GM18867 (cell line): ENCODE measurements at regions not wholly inside any gene's neighbourhood (a gene's known extent, or its start where the extent isn't known, plus 50 kb on each side); places are given as distances from the start of the nearest gene placed in this dataset.

Experiments used
- ATAC-seq: cut with Tn5 transposase; IDR thresholded peaks from one replicate; pipeline ENCODE4 v1.9.1; 2021; ENCODE audit warnings: mild to moderate bottlenecking, moderate library complexity; ENCODE audit not compliant: unreplicated experiment

DNA sequence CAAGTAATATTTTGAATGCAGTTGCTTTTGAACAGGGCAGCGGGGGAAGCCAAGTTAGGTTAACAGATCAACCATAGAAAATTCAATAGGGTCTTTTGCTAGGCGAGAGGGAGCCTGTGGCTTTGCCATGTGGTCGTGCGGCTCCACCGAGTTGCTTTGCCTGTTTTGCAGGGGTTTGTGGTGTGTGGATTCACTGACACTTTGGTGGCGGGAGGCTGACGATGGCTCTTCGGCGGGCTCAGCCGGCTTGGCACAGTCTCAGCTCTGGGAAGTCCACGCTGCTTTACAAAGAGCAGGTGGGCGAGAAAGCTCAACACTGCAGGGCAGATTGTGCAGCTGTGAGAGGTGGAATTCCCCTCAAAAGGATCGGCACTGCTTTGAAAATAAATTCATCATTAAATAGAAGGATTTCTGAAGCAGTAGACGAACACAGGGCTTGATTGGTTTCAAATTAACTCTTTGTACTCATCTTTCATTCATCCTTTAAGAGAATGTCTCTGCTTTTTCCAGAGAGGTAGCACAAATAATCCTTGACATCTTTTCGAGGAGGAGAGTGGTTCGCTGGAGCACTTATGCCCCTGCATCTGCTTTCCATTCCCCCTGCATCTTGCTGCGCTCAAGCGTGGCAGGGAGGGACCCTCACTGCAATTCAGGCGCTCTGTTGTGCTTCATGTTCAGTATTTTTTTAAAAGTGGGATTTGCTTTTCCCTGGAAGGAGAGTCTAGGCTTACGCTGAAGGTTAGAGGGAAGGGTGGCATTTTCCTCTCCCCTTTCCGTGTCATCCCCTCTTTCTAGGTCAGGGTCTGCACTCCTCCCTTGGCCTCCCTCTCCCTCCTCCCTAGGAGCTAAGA lies 201.8 kb upstream of the LEF1 start:
- ATAC-seq, result no peak

DNA sequence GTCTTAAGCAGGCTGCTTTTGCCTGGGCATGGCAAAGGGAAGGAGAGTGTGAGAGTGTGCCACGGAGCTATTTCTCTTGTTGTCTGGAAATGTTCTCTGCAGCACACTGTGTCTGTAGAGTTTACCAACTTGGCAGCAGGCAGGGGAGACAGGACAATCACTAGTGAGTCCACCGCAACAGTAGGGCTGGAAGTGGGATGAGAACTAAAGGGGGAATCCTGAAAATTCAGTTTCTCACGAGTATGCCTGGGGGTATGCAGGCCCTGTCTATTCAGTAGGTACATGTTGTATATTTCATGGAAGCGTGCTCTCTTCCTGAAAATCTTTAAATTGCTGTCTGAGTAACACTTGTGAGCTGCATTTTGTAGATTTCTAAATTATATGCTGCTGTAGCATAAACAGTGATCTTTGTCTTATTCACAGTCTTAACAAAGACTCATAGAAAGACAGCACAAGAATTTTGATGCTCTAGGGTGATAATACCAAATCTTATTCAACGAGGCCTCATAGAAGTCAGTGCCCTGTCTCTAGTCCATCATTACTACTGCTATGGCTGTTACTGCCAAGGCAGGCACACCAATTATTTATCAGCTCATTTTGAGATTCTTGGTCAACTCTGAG lies 200.4 kb upstream of the LEF1 start:
- no peak for ATAC-seq

DNA sequence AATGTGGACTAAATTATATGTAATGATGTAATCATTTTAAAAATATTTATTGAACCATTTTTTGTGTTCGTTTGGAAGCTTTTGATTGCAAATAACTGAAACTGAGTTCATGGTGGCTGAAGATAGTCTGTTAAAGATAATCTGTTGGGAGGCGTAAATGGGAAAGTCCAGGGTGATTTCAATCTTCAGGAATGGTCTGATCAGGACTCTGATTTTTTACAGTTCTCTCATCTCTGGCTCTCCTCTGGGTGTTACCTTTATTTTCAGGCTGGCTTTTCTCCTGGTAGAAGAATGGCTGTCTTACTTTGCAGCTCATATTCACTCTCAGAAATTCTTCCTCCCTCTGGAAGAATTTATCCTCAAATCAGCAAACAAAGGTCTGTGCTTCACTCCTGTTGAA lies 199.0 kb upstream of the LEF1 start:
- no peak for ATAC-seq

DNA sequence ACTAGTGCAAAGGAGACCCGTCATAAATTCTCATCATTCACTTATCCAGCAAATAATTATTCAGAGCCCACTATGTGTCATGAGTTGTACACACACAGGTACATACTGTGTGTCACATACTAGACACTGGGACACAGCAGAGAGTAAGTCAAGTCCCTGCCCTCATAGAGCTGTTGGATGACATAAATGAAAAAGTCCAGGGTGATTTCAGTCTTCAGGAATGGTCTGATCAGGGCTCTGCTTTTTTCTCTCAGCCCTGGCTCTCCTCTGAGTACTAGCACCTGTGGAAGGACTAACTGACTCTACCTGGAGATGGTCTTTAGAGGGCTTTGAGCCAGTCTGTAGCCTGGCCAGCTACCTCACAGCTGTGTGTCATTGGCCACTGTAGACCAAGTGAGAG lies 198.0 kb upstream of the LEF1 start:
- no peak for ATAC-seq

DNA sequence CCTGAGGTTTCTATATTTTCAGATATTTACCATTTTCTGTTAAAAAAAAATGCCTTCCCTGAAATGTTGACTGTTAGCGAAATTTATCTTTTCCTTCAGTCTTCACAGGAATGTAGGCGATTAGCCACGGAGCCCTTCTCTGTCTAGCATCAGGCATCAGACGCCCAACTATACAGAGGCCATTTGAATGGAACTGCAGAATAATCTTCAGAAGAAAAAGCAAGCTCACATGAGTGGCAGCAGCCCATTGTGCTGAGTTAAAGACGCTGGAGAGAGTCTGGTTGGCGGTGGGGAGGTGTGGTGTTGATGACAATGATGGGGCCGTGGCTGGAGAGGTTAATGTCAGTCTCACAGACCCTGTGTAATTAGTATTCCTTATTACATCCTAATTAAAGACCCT lies 196.8 kb upstream of the LEF1 start:
- no peak for ATAC-seq

DNA sequence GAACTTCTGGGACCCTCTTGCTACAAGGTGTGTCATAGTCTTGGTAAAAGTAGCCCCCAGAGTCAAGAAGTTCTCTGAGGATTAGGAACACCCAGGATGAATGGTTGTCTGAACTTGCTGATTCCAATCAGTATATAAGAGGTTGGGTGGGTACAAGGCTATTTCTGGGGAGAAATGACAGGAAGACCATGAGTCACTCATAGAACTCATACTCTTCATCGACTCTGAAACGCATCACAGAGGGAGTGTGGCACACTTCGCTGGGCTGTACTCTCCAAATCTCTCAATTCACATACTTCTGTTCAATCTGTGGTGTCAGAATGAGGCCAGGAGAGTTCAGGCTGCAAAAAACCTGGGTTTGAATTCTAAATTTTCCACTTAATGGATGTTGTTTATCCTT lies 193.2 kb upstream of the LEF1 start:
- no peak for ATAC-seq

DNA sequence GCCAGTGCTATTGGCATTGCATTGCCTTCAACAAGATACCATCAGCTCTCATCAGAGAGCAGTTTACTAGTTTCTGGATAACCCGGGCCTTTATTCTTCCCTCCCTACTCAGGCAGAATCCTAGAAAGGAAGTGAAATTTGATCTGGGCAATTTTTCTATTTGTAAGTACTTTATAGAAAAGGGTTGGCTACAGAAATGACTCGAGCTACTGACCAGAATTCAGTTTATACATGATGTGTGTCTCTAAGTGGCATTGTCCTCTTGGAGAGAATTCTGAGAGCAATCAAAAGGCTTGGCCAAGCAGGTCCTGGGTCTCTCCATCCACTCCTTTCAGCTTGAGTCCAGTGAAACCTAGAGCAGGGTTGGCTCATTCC lies 192.7 kb upstream of the LEF1 start:
- no peak for ATAC-seq

DNA sequence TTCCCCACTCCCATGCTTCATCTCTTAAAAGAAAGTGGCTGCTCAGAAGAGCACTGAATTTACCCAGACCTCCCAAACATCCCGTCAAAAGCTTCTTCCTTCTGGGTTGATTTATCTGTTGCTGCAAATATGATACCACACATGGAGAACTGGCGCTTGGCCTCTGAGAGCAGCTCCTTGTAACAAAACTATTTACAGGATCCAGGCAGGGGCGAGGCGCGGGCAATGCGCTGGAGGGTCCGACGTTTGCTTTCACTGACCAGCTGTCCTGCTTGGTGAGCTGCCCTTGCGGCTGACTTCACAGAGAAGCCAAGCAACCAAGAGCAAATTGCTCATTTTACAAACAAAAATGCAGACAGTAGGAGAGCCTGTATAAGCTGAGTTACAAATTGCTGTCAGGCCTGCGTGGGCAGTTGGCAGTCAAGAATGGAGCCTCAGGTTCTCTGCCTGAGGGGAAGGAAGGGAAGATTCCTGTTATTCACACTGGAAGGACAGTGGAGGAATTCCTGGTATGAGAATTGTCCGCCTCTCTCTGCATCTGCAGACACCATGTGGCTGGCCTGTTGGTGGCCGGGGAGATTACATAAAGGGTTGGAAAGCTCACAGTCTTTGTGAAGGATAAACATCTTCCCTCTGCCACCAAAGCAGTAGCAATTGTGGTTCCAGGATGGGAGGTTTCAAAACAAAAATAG lies 192.2 kb upstream of the LEF1 start:
- no peak for ATAC-seq

DNA sequence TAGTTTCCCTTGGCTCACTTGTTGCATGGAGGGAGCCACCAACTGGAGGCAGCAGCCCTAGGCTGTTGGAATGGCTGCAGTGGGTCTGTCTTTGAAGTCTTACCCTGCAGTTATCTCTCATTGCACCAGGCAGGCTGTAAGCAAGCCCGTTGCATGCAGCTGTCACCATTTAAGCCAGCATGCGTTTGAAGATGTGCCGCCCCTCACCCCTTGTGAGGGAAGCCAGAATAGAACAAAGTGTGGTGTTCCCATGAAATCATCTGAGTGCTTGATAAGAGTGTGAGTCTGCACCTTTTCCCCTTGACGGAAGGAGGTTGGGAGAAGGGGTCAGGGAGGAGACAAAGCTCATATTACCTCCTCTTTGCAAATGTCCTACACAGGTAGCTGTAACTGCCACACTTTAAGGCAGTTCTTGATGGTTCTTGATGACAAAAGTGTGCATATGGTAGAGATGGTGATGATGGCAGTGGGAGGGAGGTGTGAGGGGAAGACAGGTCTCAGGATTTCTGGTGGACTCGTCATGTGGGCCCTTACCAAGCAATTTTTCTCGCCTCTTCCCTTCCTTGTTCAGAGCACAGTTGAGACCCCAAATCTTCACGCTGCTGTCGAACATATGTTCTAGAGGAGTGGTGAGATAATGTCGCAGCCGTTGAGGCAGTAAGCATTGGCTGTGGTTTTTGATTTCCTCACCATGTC lies 191.4 kb upstream of the LEF1 start:
- ATAC-seq, result no peak

DNA sequence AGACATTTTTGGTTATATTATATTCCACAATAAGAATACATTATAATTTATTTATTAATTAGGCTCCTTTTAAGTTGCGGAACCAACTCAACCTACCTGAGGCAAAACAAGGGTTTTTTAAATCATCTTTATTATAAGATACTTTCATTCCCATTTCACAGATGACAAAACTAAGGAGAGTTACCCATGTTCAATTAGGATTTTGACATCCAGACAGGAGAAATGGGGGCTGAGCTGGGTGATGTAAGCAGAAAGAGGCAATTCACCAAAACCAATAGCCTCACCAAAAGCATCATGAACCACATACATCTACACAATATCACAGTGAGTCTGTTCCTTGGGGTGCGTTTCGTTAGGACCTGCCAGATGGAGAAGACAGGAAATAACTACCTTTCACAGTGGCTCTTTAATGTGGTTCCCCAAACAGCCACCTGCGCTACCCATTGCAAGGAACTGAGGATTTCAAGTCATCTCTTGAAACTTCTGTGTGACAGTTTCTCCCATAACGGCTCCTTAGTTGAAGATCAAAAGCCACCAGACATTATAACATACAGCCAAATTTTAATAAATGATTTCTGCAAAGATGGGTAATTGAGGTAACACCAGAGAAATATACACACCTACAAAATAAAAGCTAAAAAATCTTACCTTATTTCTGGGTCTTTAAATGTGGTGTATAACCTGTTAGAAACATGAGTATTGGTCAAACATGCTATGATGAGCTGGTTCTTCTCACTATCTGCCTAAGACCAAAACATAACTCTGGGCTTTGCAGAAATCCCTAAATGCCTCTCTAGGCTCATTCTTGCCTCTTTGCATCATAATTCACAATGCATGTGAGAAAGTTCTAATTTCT lies 190.6 kb upstream of the LEF1 start:
- ATAC-seq, result no peak

DNA sequence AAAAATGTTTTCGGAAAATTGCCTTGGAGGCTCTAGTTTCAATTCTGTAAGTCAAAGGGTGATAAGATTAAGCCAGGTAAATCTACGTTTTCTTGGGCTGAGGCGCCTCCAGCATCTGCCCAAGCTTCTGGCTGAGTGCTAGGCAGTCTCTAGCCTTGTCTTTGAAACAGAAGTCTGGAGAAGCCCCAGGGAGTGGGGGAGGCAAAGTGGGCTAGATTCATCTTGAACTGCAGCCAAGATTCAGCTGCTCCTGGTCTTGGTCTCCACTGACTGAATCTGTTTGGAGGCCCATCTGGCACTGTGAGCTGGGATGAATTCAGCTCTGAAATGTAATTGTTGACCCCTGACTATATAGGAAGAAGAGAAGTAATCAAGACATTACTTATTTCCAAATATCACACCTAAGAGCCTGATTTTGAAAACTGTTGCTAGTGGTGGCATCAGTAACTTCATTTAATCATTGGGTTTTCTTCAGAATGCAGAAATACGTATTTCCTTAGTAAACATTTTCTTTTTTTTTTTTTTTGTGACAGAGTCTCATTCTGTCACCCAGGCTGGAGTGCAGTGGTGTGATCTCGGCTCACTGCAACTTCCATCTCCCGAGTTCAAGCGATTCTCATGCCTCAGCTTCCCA lies 187.3 kb upstream of the LEF1 start:
- no peak for ATAC-seq

DNA sequence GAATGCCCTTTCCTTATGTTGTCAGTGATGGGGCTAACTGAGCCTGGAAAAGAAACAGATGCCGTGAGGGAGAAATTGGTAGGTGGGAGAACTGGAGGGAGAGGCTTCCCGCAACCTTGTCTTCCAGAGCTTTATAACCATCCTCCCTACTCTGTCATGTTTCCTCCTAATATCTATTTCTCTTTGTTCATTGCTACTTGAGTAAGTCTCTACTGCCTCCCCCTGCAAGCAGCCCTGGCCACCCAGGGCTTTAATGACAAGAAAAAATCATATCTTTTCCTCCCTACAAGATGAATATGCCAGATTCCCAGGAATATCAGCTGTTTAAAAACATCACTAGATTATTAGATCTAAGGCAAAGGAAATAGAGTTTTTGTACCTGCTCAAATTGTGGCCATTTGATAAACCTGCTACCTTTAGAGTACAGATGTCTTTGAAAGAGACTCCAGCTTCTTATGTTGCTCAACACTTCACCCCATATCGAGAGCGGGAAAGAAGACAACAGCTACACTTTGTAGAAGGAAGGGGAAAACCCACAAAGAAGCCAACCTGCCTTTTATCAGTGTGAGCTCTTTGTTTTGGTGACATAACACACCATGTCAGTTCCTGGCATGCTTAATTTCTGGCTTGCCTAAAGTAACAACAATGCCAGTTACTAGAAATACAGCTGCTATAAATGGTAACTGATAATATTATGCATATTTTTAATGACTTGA lies 186.6 kb upstream of the LEF1 start:
- no peak for ATAC-seq

DNA sequence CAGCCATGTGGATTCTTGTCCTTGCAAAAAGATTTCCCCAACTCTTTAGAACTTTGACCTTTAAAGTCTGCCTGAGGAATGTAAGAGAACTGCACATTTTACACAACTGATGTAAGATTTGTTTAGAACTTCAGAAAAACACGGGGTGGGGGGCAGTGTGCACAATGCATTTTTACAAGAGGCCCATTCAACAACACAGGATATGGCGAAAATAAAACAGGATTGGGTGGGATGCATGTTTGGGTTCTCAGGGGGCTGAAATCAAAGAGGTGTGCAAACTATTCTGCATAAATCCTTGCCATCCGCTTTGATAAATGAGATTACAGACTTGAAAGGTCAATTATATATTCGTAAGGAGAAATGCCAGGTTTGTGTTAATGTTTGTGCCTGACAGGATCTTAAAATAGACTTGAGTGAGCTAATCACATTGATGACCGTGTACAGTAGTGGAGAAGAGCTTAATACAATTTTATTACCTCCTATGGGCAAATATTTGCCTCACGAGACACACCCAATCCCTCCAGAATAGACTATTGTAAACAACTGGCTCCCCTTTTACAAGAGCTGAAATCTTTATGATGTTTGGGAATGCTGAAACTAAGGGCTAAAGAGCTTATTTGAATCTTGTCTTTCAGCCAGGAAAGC lies 184.1 kb upstream of the LEF1 start:
- no peak for ATAC-seq

DNA sequence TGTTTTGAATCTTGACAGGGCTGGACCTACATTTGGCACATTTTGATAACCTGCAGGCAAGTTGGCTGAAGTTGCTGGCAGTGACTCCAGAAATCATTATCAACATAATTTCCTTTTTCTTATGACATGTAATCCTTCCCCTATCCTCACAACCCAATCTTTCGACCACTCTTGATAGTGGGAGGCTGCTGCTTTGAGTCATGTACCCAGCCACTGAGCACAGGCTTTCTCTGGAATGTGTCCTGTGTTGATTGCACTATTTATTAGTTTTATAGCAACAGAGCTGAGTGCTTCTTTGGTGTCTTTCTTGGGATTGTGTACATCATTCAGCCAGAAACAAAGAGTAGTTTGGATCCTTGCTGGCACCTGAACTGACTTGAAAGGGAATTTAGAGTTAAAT lies 183.1 kb upstream of the LEF1 start:
- ATAC-seq, result no peak

DNA sequence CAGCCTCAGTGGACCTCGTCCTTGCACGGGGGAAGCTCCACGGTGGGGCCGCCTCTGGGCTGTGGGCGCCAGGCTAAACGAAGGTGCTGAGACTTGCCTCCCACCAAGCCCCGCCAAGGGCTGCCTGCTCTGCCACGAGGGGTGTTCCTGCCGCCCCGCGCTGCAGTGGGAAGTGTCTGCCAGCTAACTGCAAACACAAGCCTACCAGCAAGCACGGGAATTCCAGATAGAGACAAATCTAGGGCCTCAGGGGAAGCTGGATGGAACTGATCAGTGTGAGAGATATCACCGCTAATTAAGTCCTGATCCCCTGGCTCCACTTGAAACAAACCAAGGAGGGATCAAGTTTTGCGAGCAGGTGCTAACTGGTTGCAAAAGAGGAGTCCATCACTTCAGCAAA lies 181.6 kb upstream of the LEF1 start:
- ATAC-seq, result no peak

DNA sequence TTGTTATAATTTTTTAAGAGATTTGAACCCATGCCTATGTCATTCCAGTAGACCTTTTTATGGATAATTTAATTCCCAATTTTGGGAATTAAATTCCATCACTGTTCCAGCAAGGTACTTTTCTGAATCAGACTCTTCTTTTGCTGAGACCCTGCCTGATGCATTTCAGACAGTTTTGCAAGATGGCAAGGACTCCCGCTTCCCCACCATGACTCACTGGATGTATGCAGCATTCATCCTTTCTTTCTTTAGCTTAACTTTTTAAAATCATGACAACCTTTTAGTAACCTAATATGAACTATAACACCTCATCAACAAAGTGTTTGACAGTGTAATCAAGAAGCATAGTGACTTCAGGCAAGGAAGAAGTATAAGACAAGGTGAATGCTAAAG lies 178.1 kb upstream of the LEF1 start:
- no peak for ATAC-seq

DNA sequence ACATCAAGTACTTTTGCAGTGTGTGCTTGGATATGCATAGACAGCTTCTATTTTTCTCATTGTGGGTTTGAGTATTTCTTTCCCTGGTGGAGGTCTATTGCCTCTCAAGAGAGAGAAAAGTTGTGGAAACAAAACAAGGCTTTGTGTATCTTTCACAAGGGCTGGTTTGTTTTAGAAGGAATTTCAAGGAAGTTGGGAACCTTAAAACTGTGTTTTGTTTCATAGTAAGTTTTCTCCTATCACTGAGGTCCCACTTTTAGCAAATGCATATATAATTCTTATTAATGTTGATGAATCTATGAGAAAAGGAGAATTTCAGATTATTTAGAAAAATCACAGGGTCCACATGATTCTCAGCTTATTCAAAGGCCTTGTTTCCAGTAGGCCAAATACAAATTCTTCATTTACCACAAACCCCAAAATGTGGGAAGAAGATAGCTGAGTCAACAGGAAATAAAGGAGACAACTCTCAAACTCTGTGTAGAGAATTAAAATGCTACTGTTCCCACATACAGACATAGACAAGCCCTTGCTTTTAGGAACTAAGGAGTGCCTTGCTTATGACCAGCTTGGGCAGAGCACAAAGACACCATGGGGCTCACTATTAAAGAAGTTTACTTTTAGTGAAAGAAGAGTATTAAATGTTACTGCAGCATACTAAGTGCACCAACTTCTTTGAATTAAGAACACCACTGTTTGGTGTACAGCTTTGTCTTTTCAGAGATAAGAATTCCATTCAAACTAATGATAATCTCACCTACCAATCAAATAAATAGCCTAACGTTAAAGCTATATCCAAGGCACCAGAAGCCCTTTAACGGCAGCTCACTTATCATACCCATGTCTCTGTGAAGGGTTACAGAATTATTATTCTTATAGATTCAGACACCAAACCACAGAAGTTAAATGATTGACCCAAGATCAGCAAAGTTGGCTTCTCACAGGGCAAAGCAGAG lies 177.4 kb upstream of the LEF1 start:
- ATAC-seq, result no peak
